ENCODE measurements at regions not wholly inside any gene's neighbourhood (a gene's known extent, or its start where the extent isn't known, plus 50 kb on each side); places are given as distances from the start of the nearest gene placed in this dataset.

DNA sequence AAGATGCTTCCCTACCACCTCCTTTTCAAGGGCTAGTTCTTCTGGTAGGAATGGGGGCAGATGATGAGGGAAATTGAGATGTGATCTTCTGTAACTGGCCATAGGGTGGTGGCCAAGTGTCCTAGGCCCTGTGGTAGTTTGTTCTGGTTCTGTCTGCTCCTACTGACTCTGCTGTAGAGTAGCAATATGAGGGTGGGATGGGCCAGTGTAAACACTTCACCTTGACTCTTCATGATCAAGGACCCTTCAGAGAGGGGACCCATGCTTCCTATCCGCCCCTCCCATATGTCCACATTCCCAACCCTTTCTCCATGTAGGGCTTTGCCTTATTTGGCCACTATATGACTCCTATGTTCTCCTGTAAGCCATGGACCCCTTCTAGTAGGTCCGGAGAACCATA, 230.3 kb upstream of the SESN3 start:
- TF ChIP-seq, protein P1, sequence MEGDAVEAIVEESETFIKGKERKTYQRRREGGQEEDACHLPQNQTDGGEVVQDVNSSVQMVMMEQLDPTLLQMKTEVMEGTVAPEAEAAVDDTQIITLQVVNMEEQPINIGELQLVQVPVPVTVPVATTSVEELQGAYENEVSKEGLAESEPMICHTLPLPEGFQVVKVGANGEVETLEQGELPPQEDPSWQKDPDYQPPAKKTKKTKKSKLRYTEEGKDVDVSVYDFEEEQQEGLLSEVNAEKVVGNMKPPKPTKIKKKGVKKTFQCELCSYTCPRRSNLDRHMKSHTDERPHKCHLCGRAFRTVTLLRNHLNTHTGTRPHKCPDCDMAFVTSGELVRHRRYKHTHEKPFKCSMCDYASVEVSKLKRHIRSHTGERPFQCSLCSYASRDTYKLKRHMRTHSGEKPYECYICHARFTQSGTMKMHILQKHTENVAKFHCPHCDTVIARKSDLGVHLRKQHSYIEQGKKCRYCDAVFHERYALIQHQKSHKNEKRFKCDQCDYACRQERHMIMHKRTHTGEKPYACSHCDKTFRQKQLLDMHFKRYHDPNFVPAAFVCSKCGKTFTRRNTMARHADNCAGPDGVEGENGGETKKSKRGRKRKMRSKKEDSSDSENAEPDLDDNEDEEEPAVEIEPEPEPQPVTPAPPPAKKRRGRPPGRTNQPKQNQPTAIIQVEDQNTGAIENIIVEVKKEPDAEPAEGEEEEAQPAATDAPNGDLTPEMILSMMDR (IDR thresholded peaks at IDR 0.05; ENCODE audit: extremely low read depth in 1 of 2, insufficient read depth in 1 of 2, low read depth in 1 of 2, low read length in 2 of 2): no peak
- no peak for TF ChIP-seq POLR2A (IDR thresholded peaks at IDR 0.05; ENCODE audit: low read depth, low read length)
- no peak for TF ChIP-seq EZH2 (IDR thresholded peaks at IDR 0.05; ENCODE audit: borderline replicate concordance, low read depth, low read length, severe bottlenecking)
- no peak for TF ChIP-seq FOS (IDR thresholded peaks at IDR 0.05; ENCODE audit: borderline replicate concordance, insufficient read depth, low read length)
- TF ChIP-seq, protein P2, sequence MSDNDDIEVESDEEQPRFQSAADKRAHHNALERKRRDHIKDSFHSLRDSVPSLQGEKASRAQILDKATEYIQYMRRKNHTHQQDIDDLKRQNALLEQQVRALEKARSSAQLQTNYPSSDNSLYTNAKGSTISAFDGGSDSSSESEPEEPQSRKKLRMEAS (IDR thresholded peaks at IDR 0.05; ENCODE audit: insufficient read depth, insufficient read length): no peak

Measured in endothelial cell of umbilical vein (primary cell).